BLaER1 treated with 17β-estradiol and CSF1 and Interleukin-3, amounts not matched to agents 10 nM and 100 nM (cell line): ENCODE measurements at regions not wholly inside any gene's neighbourhood (a gene's known extent, or its start where the extent isn't known, plus 50 kb on each side); places are given as distances from the start of the nearest gene placed in this dataset.

Experiments
- H3K27ac ChIP-seq, 11 experiments: shearing (Covaris generic); formaldehyde crosslinking; 2 replicates each; pipeline ENCODE4 v1.8.1; 2022
- H3K27me3 ChIP-seq, 11 experiments: shearing (Covaris generic); formaldehyde crosslinking; 2 replicates each; pipeline ENCODE4 v1.8.1; 2022
- H3K36me3 ChIP-seq, 11 experiments: shearing (Covaris generic); formaldehyde crosslinking; 2 replicates each; pipeline ENCODE4 v1.8.1; 2022
- H3K4me1 ChIP-seq, 10 experiments: shearing (Covaris generic); formaldehyde crosslinking; 2 replicates each; pipeline ENCODE4 v1.8.1; 2022
- H3K4me2 ChIP-seq, 11 experiments: shearing (Covaris generic); formaldehyde crosslinking; 2 replicates each; pipeline ENCODE4 v1.8.1; 2022
- H3K4me3 ChIP-seq, 10 experiments: shearing (Covaris generic); formaldehyde crosslinking; 2 replicates each; pipeline ENCODE4 v1.8.1; 2022
- H3K9ac ChIP-seq, 11 experiments: shearing (Covaris generic); formaldehyde crosslinking; 2 replicates each; pipeline ENCODE4 v1.8.1; 2022
- H3K9me3 ChIP-seq, 11 experiments: shearing (Covaris generic); formaldehyde crosslinking; replicated peaks in 1 of 11; 2 replicates each; pipeline ENCODE4 v1.8.1; 2022
- H4K20me1 ChIP-seq, 11 experiments: shearing (Covaris generic); formaldehyde crosslinking; 2 replicates each; pipeline ENCODE4 v1.8.1; 2022
- Cebpa-rat ChIP-seq, 11 experiments: shearing (Covaris generic); IDR thresholded peaks; 2 replicates each; pipeline ENCODE4 v1.8.1; 2022

DNA sequence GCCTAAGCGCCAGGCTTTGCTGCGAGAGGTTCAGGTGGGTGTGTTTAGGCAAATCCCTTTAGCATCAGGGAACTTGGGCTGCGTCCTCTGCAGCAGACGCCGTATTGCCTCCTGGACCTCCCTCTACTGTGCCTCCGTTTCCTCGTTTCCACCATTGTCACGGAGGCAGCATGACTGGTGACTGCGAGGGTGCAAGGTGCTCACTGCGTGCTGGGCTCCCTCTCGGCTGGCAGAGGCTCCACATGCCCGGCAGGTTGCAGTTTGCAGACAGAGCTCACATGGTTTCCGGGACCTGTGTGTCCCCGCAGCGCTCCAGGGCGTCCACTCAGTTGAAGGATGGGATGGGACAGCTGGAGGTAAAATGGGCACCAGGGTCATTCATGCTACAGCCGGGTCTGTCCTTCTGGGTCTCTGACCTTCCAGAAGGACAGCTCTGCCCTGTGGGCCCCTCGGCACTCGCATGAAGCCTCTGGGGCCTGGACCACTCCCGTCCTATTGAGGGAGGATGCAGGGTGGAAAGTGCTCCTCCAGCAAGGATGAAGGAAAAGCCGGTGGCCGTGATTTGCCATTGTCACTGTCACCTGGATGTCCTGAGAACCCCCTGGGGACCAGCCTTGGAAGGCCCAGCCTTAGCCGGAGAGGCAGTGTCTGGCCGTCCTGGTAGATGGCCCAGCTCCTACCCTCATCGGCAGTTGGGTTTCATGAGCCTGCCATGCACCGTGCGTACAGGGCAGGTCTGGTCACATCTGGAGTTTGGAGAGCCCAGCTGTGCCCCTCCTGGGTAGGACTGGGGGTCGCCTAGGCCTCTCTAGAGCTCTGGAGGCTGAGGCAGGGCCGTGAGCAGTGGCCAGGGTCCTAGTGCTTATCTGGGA, 146.5 kb downstream of the KIF26A start:
- Histone ChIP-seq H3K9me3 (peaks cover 0 to 3% (median 0%) of the 10 kb centered on the region in 11 experiments; a peak in 3 of 22 replicates), H3K4me1 (peaks cover 0 to 36% (median 18%) of the 10 kb centered on the region in 10 experiments; a peak in 16 of 20 replicates), H3K4me3 (no peak overlapping the region), H3K36me3 (no peaks in the 10 kb centered on the region), H3K27ac (no peak overlapping the region), H3K4me2 (no peak overlapping the region), H4K20me1 (0 out of 22 replicates have a peak, but pooled peaks cover 0 to 20% (median 0%) of the 10 kb centered on the region in 11 experiments), H3K27me3 (no peaks in the 10 kb centered on the region), H3K9ac (no peak overlapping the region)
- no peak for TF ChIP-seq Cebpa-rat (IDR thresholded peaks at IDR 0.05)

DNA sequence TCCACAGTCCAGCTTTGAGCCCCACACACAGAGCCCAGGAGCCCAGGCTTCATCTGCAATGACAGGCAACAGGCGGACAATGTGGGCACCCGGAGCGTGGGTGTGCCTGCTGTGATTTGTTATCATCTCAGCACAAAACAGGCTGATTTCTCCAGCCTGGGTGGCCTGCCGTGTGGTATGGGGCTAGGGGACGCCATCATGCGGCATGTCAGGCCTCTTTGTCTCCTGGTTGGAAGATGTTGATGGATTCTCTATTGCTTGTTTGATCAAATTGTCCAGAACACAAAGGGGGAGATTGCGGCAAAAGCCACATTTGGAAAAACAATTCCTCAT, 147.1 kb downstream of the KIF26A start:
- no peak overlapping the region for H3K27ac ChIP-seq
- H3K9me3 ChIP-seq, result peaks cover 0 to 3% (median 0%) of the 10 kb centered on the region in 11 experiments; a peak in 3 of 22 replicates
- H3K4me2 ChIP-seq, result no peak overlapping the region
- no peak overlapping the region for H3K9ac ChIP-seq
- H3K36me3 ChIP-seq, result no peaks in the 10 kb centered on the region
- no peaks in the 10 kb centered on the region for H3K27me3 ChIP-seq
- 0 out of 22 replicates have a peak, but pooled peaks cover 0 to 20% (median 0%) of the 10 kb centered on the region in 11 experiments for H4K20me1 ChIP-seq
- peaks cover 0 to 36% (median 18%) of the 10 kb centered on the region in 10 experiments; a peak in 16 of 20 replicates for H3K4me1 ChIP-seq
- no peak for TF ChIP-seq Cebpa-rat (IDR thresholded peaks at IDR 0.05)
- H3K4me3 ChIP-seq, result no peak overlapping the region

- no peak for TF ChIP-seq Cebpa-rat (IDR thresholded peaks at IDR 0.05)
- Histone ChIP-seq H3K4me1 (peaks cover 0 to 29% (median 14%) of the 10 kb centered on the region in 10 experiments; a peak in 16 of 20 replicates), H3K27me3 (no peaks in the 10 kb centered on the region), H3K36me3 (no peaks in the 10 kb centered on the region), H3K4me2 (no peak overlapping the region), H3K9me3 (peaks cover 0 to 3% (median 0%) of the 10 kb centered on the region in 11 experiments; a peak in 3 of 22 replicates), H3K4me3 (no peak overlapping the region), H3K27ac (no peak overlapping the region), H4K20me1 (0 out of 22 replicates have a peak, but pooled peaks cover 0 to 20% (median 0%) of the 10 kb centered on the region in 11 experiments), H3K9ac (no peak overlapping the region)
Observed at GRCh38 chr14:104286086-104286485, 147.7 kb downstream of the KIF26A start.

GRCh38 chr14:104286496-104286895, 148.1 kb downstream of the KIF26A start:
- H3K27me3 ChIP-seq, result no peaks in the 10 kb centered on the region
- H3K9me3 ChIP-seq, result peaks cover 0 to 3% (median 0%) of the 10 kb centered on the region in 11 experiments; a peak in 3 of 22 replicates
- no peak overlapping the region for H3K27ac ChIP-seq
- H3K36me3 ChIP-seq, result no peaks in the 10 kb centered on the region
- H3K9ac ChIP-seq, result no peak overlapping the region
- H4K20me1 ChIP-seq, result 0 out of 22 replicates have a peak, but pooled peaks cover 0 to 20% (median 0%) of the 10 kb centered on the region in 11 experiments
- peaks cover 0 to 25% (median 10%) of the 10 kb centered on the region in 10 experiments; a peak in 16 of 20 replicates for H3K4me1 ChIP-seq
- H3K4me3 ChIP-seq, result no peak overlapping the region
- H3K4me2 ChIP-seq, result no peak overlapping the region
- no peak for TF ChIP-seq Cebpa-rat (IDR thresholded peaks at IDR 0.05)

DNA sequence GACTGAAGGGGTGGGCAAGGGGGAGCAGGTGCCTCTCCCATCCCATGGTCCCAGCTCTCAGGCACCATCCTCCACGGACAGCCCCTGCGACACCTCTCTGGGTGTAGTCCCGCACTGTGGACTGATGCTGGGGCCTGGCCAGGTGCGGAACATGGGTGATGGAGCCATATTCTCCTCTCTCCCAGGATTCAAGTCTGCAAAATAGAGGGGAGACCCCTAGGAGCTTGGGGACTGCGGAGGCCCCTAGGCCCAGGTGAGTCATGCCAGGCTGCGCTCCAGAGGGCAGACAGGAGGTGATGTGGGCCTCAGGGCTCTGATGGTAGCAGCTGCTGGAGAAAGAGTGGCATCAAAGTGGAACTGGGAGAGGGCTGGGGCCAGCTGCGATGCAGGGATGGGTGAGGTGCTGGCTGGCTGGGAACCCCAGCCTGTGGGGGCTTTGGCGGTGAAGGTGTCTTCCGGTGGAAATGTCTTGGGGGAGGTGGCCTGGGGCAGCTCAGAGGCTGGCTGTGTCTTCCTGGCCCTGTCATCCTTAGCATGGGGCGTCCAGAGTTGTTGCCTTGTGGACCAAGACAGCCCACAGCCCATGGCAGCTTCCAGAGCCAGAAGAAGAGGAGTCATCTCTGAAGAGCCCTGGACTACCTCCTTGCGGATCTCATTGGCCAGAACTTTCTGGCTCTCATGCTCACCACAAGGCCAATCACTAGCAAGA, 149.1 kb downstream of the KIF26A start:
- 0 out of 22 replicates have a peak, but pooled peaks cover 0 to 20% (median 0%) of the 10 kb centered on the region in 11 experiments for H4K20me1 ChIP-seq
- no peak overlapping the region for H3K27ac ChIP-seq
- peaks cover 0 to 19% (median 3%) of the 10 kb centered on the region in 10 experiments; a peak in 11 of 20 replicates for H3K4me1 ChIP-seq
- no peak overlapping the region for H3K4me2 ChIP-seq
- H3K27me3 ChIP-seq, result no peaks in the 10 kb centered on the region
- no peak for TF ChIP-seq Cebpa-rat (IDR thresholded peaks at IDR 0.05)
- H3K36me3 ChIP-seq, result no peaks in the 10 kb centered on the region
- no peak overlapping the region for H3K9ac ChIP-seq
- peaks cover 0 to 3% (median 0%) of the 10 kb centered on the region in 11 experiments; a peak in 3 of 22 replicates for H3K9me3 ChIP-seq
- H3K4me3 ChIP-seq, result no peak overlapping the region

GRCh38 chr14:104288272-104288671, 149.9 kb downstream of the KIF26A start:
- no peak for TF ChIP-seq Cebpa-rat (IDR thresholded peaks at IDR 0.05)
- Histone ChIP-seq H3K27me3 (no peaks in the 10 kb centered on the region), H3K4me3 (no peak overlapping the region), H3K4me1 (peaks cover 0 to 22% (median 4%) of the 10 kb centered on the region in 10 experiments; a peak in 10 of 20 replicates), H3K9me3 (peaks cover 0 to 3% (median 0%) of the 10 kb centered on the region in 11 experiments; a peak in 3 of 22 replicates), H3K27ac (no peak overlapping the region), H3K36me3 (no peaks in the 10 kb centered on the region), H3K4me2 (no peak overlapping the region), H4K20me1 (0 out of 22 replicates have a peak, but pooled peaks cover 0 to 16% (median 0%) of the 10 kb centered on the region in 11 experiments), H3K9ac (no peak overlapping the region)

GRCh38 chr14:104289507-104289906, 151.1 kb downstream of the KIF26A start:
- H3K9ac ChIP-seq, result no peak overlapping the region
- no peaks in the 10 kb centered on the region for H3K27me3 ChIP-seq
- no peak overlapping the region for H3K4me3 ChIP-seq
- TF ChIP-seq Cebpa-rat (IDR thresholded peaks at IDR 0.05), result no peak
- peaks cover 0 to 9% (median 0%) of the 10 kb centered on the region in 11 experiments; a peak in 2 of 22 replicates for H4K20me1 ChIP-seq
- peaks cover 0 to 31% (median 17%) of the 10 kb centered on the region in 10 experiments; a peak in 15 of 20 replicates for H3K4me1 ChIP-seq
- H3K27ac ChIP-seq, result no peak overlapping the region
- no peaks in the 10 kb centered on the region for H3K36me3 ChIP-seq
- H3K9me3 ChIP-seq, result peaks cover 0 to 3% (median 0%) of the 10 kb centered on the region in 11 experiments; a peak in 3 of 22 replicates
- no peak overlapping the region for H3K4me2 ChIP-seq

- H3K9me3 ChIP-seq, result peaks cover 0 to 3% (median 0%) of the 10 kb centered on the region in 11 experiments; a peak in 3 of 22 replicates
- H3K4me3 ChIP-seq, result no peak overlapping the region
- H3K27ac ChIP-seq, result no peak overlapping the region
- no peak for TF ChIP-seq Cebpa-rat (IDR thresholded peaks at IDR 0.05)
- no peak overlapping the region for H3K4me2 ChIP-seq
- peaks cover 0 to 6% (median 0%) of the 10 kb centered on the region in 11 experiments; a peak in 3 of 22 replicates for H4K20me1 ChIP-seq
- H3K4me1 ChIP-seq, result peaks cover 0 to 34% (median 23%) of the 10 kb centered on the region in 10 experiments; a peak in 15 of 20 replicates
- no peak overlapping the region for H3K9ac ChIP-seq
- no peaks in the 10 kb centered on the region for H3K27me3 ChIP-seq
- no peaks in the 10 kb centered on the region for H3K36me3 ChIP-seq
Observed at GRCh38 chr14:104290058-104290667, 151.8 kb downstream of the KIF26A start.
